ENCODE measurements at regions not wholly inside any gene's neighbourhood (a gene's known extent, or its start where the extent isn't known, plus 50 kb on each side); places are given as distances from the start of the nearest gene placed in this dataset.

- H3K36me3 ChIP-seq (ENCODE audit: control insufficient read depth, low read length), result no peaks in the 10 kb centered on the region
- no peak overlapping the region for H3K4me2 ChIP-seq (ENCODE audit: low read length)
- H3K9me3 ChIP-seq (ENCODE audit: control insufficient read depth, insufficient read depth, low read length), result no peaks in the 10 kb centered on the region
- no peaks in the 10 kb centered on the region for H3K79me2 ChIP-seq (ENCODE audit: control insufficient read depth, low read length)
- no peaks in the 10 kb centered on the region for H3K4me1 ChIP-seq (ENCODE audit: control insufficient read depth, low read length)
- peaks cover 14% of the 10 kb centered on the region for H3K27me3 ChIP-seq (ENCODE audit: control insufficient read depth, low read length)
- H4K20me1 ChIP-seq (ENCODE audit: control insufficient read depth, insufficient read depth, low read depth, low read length), result no peaks in the 10 kb centered on the region
- TF ChIP-seq CTCF (IDR thresholded peaks at IDR 0.05; ENCODE audit: low read depth, low read length, poor library complexity, severe bottlenecking) (no peak), EZH2phosphoT487 (IDR thresholded peaks at IDR 0.05; ENCODE audit: borderline replicate concordance, low read length) (no peak)
- no peaks in the 10 kb centered on the region for H3F3A ChIP-seq (ENCODE audit: control insufficient read depth, insufficient read depth)
- H3K27ac ChIP-seq (ENCODE audit: low read depth, low read length), result no peak overlapping the region
- no peaks in the 10 kb centered on the region for H3K9me2 ChIP-seq (replicated peaks; ENCODE audit: control insufficient read depth, low read length)
- no peak overlapping the region for H3K4me3 ChIP-seq (ENCODE audit: low read length)
Observed at GRCh38 chr15:38705436-38706219, 141.0 kb upstream of the RASGRP1 start.

- TF ChIP-seq EZH2phosphoT487 (IDR thresholded peaks at IDR 0.05; ENCODE audit: borderline replicate concordance, low read length) (no peak), CTCF (IDR thresholded peaks at IDR 0.05; ENCODE audit: low read depth, low read length, poor library complexity, severe bottlenecking) (no peak)
- Histone ChIP-seq H3K79me2 (ENCODE audit: control insufficient read depth, low read length) (no peaks in the 10 kb centered on the region), H3K9me2 (replicated peaks; ENCODE audit: control insufficient read depth, low read length) (no peaks in the 10 kb centered on the region), H3K4me1 (ENCODE audit: control insufficient read depth, low read length) (no peaks in the 10 kb centered on the region), H3K9me3 (ENCODE audit: control insufficient read depth, insufficient read depth, low read length) (no peaks in the 10 kb centered on the region), H3K27ac (ENCODE audit: low read depth, low read length) (no peak overlapping the region), H3F3A (ENCODE audit: control insufficient read depth, insufficient read depth) (no peaks in the 10 kb centered on the region), H3K36me3 (ENCODE audit: control insufficient read depth, low read length) (no peaks in the 10 kb centered on the region), H3K4me2 (ENCODE audit: low read length) (no peak overlapping the region), H3K4me3 (ENCODE audit: low read length) (no peak overlapping the region), H4K20me1 (ENCODE audit: control insufficient read depth, insufficient read depth, low read depth, low read length) (no peaks in the 10 kb centered on the region), H3K27me3 (ENCODE audit: control insufficient read depth, low read length) (peaks cover 18% of the 10 kb centered on the region)
Observed at GRCh38 chr15:38706956-38707355, 142.3 kb upstream of the RASGRP1 start.

- H3K9me2 ChIP-seq (replicated peaks; ENCODE audit: control insufficient read depth, low read length), result no peaks in the 10 kb centered on the region
- no peaks in the 10 kb centered on the region for H3F3A ChIP-seq (ENCODE audit: control insufficient read depth, insufficient read depth)
- TF ChIP-seq EZH2phosphoT487 (IDR thresholded peaks at IDR 0.05; ENCODE audit: borderline replicate concordance, low read length) (no peak), CTCF (IDR thresholded peaks at IDR 0.05; ENCODE audit: low read depth, low read length, poor library complexity, severe bottlenecking) (peak; percentile 62)
- H3K9me3 ChIP-seq (ENCODE audit: control insufficient read depth, insufficient read depth, low read length), result no peaks in the 10 kb centered on the region
- H4K20me1 ChIP-seq (ENCODE audit: control insufficient read depth, insufficient read depth, low read depth, low read length), result no peaks in the 10 kb centered on the region
- H3K79me2 ChIP-seq (ENCODE audit: control insufficient read depth, low read length), result no peaks in the 10 kb centered on the region
- no peak overlapping the region for H3K4me3 ChIP-seq (ENCODE audit: low read length)
- no peak overlapping the region for H3K27ac ChIP-seq (ENCODE audit: low read depth, low read length)
- no peaks in the 10 kb centered on the region for H3K36me3 ChIP-seq (ENCODE audit: control insufficient read depth, low read length)
- H3K4me2 ChIP-seq (ENCODE audit: low read length), result no peak overlapping the region
- peaks cover 18% of the 10 kb centered on the region for H3K27me3 ChIP-seq (ENCODE audit: control insufficient read depth, low read length)
- no peaks in the 10 kb centered on the region for H3K4me1 ChIP-seq (ENCODE audit: control insufficient read depth, low read length)
Observed at GRCh38 chr15:38707802-38708671, 143.4 kb upstream of the RASGRP1 start.
